ENCODE measurements at regions not wholly inside any gene's neighbourhood (a gene's known extent, or its start where the extent isn't known, plus 50 kb on each side); places are given as distances from the start of the nearest gene placed in this dataset.
"Not testable (repeated sequence)": the region's sequence is repeated elsewhere in the genome, so short reads cannot be mapped to it uniquely, and the experiment has no call there.

DNA sequence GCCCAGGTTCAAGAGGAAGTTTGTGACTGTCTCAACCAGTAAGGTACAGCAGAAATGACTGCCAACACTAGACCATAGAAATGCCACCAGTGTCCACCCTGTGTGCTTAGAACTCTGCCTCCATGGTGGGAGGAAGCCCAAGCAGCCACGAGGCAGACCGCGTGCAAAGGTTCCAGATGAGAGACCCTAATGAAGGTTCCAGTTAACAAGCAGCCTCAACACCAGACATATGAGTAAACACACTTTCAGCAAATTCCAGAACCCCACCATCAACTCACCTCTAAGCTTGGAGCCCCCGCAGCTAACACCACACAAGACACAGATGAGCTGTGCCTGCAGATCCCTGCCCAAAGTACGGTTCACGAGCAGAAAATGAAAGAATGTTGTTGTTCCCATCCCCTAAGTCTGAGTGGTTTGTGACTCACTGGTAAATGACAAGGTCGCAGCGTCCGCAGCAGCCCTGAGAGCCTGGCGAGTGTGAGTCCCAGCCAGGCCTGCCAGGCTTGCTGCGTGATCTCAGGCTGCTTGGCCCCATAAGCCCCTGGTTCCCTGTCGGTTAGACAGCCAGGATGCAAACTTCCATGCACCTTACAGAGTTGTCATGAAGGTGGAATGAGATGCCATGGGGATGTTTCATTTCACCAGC lies 193.7 kb downstream of the C16orf95 start:
- no peak for DNase-seq

DNA sequence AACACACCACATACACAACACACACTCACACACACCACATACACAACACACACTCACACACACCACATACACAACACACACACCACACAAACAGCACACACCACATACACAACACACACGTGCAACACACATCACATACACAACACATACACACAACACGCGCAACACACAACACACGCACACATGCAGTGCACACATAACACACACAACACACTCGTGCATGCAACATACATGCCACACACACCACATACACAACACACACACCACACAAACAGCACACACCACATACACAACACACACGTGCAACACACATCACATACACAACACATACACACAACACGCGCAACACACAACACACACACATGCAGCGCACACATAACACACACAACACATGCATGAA lies 192.8 kb downstream of the C16orf95 start:
- not testable (repeated sequence) for DNase-seq

DNA sequence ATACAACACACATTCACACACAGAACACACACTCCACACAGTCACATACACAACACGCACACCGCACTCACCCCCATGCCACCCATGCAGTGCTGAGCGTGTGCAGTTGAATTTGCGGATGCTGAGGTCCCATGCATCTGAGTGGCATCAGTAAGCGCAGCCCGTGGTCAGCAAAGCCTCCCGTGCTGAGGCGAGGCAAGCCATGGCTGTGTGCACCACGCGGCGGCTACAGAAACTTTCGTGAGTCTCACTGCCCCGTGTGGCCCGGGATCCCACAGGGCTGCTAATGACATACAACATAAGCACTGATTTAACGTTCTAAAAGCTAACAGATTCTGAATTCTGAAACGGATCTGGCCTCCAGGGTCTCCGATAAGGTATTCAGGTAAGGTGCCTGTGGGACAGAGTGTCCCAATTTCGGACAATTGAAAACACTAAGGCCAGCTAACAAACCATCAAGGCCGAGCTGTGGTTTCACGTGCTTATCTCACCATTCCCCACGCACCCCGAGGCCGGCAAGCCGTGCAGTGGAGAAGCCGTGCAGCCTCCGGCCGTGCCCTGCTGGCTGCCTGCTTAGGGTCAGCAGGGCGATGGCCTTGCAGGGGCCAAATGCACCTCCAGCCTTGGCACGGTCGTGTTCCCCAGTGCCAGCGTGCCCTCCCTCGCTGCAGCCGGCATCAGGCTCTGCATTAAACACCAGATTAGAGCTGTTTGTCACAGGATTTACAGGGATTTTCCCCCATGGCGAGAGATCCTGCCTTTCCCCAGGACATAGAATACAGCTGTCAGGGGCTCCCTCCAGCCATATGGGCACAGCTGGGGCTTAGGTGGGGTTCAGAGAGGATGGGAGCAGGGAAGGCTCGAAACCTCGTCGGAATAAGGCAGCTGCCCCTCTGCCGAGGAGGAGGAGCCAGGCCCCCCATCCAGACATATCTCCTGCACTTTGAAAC lies 191.7 kb downstream of the C16orf95 start:
- no peak for DNase-seq

DNA sequence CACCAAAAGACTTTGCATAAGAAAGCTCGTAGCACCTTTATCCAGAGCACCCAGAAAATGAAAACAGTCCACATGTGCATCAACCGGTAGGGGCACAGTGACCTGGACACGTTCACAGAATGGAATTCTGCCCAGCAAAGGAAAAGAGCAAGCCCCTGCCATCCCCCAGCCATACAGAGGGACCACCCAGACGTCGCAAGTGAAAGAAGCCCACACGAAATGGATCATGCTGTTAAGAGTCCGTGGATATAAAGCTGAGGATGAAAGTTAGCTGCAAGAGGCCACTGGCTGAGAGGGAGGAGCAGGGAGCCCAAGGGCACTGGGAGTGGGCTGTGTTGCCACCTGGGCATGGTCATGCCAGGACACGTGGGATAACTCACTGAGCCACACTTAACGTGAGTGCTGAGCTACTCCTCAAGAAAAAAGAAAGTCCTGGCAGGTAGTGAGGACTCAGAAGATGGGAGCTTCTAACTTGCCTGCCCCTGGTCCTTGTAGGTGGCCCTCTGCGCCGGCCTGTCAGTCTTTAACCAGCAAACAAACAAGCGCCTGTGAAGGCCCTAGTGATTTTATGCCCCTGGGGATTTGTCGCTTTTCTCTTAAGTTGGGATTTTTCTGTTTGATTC lies 190.7 kb downstream of the C16orf95 start:
- no peak for DNase-seq

DNA sequence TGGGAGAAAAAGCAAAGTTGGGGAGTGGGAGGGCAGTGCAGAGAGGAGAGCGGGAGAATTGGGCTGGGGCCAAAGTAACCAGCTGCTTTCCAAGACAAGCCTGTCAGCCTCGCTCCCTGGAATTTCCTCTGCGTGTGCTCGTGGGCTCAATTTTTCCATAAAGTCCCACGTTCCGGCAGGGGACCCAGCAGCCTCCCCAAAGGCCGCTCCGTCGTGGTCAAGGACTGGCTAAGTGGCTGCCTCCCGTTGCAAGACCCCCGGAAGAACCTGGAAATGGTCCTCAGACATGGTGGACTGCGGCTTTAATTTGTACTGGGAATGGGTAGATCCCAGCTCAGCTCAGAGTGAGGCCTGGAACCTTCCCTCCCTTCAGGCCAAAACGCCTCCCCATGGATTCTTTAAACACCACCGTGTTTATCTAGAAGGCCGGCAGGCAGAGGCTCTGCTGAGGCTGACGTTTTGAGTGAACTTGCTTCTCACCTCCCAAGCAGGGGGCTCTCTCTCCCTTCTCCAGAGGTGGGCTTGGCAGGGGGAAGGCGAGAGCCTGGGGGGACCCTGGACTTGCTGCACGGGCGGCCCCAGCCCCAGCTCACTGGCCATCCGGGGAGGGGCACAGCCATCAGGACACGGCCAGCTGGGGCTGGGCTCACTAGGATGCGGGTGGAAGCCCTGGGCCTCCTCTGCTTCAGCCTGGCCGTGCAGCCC lies 190.0 kb downstream of the C16orf95 start:
- DNase-seq: peak; percentile 40

DNA sequence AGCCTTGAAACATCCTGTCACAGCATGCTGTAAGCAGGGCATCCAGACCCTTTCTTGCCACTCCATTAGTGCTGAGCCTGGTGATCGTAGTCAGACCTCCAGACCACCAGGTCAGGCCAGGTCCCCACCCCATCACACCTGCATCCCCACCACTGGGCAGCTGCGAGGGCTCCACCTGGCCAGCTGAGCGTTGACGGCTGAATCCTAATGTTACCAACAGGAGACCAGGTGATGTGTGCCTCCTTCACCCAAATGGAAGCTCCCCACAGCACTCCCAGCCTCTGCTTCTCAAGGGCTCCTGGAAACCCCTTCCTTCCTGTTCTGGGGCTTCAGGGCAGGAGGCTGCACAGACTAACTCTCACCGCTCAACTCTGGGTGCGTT lies 189.4 kb downstream of the C16orf95 start:
- DNase-seq: no peak

DNA sequence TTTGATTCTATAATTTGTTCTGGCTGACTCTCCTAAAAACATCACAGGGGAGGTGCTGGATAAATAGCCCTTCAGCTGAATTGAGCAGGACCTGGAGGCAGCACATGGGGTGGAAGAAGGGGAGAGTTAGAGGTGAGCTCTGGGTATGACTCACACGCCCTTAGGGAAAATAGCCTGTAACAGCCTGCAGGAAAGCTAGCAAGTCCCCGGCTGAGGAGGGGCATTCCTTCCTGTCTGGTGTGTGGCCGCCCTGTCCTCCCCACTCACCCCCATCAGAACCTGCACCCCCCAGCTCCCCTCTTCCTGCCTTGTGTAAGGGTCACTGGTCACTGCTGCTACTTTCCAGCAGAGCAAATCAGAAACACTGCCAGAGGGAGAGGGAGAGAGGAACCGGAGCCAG lies 187.4 kb downstream of the C16orf95 start:
- DNase-seq: peak; percentile 50

DNA sequence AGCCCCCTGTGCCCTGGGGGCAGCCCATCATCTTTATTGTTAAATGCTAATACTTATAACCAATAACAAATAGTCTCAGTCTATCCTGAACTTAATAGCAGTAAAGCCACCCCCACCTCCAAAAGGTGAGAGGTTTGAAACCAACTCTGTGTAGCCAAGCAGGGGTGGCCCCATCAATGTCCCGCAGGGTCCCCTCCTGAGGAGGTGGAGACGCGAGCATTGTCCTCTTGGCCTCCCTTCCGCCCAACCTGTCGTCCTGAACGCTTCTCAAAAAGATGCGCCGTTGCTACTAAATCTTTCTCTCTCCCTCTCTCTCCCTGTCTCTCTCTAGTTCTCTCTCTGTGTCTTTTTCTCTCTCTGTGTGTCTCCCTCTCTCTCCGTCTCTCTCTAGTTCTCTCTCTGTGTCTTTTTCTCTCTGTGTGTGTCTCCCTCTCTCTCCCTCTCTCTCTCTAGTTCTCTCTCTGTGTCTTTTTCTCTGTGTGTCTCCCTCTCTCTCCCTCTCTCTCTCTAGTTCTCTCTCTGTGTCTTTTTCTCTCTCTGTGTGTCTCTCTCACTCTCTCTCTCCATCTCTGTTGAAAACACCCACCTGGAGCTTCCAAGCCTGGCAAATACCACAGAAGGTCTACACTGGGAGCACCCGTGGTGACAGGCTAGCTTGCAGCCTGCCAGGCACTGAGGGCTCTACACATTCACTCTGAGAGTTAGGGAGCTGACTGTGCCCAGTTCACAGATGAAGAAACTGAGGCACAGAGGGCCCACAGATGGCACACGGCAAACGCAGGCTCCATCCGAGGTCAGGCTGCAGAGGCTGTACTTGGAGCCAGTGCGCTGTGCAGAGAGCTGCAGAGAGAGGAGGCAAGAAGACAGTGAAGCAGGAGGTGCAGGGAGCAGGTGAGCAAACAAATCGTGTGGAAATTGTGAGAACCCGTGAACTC lies 185.9 kb downstream of the C16orf95 start:
- DNase-seq: no peak

DNA sequence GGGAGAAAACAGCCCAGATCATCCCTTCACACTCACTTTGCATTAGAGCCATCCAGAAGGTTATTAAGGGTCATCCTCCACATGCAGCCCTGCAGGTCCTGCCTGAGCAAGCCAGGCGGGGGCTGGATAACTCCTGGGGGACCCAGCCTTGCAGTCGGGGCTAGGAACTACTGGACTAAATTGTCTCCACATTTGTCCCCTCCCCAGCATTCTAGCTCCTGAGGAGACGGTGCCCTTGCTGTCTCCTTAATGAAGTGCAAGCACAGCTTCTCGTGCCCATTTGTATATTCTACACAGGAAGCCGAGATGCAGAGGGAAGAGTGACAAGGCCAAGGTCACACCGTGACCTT lies 185.2 kb downstream of the C16orf95 start:
- no peak for DNase-seq

DNA sequence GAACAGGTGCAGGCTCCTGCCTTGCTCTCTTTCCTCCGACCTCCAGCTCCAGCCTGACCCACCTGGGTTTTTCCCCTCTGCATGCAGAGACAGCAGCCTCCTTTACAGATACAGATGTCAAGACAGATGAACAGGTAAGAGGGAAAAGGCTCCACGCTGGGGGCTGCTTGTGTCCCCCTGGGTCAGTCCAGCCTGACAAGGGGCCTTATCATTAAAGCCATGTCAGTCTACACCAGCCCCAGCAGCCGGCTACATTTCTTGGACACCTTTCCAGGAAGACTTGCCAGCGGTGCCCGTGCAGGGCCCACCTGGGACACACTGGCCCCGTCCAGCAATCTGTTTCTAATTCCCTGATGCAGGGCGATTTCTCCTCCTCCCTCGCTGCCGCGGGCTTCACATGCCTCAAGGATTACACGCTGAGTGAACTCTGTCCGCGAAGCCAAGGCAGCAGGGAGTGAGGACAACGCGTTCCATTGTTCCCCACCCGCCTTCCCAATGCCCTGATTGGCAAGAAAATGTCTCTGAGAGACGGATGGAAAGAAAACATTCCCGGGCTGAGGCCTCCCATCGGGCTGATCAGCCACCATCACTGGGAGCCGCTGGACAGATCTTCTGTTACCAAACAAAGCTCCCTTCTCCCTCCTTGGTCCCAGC lies 184.7 kb downstream of the C16orf95 start:
- DNase-seq: peak; percentile 83

DNA sequence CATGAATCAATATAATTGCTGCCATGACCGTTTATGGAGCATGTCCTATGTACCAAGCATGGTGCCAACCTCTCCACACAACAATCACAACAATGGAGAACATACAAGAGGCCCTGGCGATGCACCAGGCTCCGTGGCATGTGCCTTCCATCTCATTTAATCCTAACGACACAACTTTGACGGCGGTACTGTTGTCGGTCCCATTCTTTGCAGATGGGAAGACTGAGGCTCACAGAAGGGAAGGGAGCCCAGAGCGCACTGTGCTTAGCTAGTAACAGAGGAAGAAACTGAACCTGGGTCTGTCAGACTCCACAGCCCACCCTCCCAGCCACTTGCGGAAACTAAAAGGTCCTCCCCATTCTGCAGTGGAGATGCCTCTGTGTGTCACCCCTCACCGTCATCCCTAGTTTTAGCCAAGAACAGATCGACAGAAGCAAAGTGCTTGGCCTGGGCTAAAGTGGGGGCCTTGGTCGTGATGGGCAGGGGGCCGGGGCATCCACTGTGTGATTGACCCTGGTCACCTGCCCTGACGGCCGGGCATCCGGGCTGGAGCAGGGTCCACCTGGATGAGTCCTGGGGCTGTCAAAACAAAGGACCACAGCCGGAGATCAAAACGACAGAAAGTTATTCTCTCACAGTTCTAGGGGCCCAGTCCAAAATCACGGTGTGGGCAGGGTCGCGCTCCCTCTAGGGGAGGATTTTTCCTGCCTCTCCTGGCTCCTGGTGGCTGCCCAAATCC lies 183.9 kb downstream of the C16orf95 start:
- no peak for DNase-seq

DNA sequence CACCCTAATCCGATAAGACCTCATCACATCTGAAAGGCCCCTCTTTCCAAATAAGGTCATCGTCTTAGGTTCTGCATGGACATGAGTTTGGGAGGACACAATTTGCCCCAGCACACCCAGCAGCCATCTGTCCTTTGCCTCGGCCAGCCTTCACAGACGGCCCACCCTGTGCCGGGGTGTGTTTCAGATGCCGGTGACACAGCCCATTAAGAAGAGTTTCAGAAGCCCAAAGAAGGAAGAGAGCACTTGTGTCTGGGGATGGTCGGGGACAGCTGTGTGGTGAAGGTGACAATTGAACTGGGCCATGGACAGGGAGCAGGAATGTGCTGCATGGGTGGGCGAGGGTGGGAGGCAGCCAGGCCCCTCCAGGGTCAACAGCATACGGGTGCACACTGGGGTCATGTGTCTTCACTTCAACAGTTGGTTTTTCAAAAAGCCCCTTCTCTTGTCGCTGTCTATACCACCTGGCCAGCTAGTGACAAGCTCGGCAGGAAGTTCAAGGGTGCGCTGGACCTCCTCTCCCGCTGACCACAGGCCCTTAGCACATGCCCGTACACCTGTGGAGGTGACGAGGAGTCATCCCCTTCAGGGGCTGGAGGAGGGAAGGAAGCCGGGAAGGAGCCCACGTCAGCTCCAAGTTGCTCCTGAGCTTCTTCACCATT lies 183.1 kb downstream of the C16orf95 start:
- no peak for DNase-seq

DNA sequence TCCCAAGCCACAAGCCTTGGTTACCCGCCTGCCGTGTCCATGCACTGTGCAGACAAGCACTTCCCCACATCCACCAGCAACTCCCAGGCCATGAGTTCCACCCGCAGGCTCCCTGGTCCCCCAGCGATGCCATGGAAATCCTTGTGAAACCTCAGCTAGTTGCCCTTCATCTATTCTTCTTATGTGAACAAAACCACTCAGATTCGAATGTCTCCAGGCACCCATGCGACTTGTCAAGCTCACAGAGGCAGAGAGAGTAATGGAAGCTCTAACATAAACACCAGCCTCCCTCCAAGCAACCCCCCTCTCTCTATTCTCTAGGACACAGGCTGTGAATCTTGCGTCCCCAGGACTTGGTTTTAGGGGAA lies 182.6 kb downstream of the C16orf95 start:
- DNase-seq: no peak

DNA sequence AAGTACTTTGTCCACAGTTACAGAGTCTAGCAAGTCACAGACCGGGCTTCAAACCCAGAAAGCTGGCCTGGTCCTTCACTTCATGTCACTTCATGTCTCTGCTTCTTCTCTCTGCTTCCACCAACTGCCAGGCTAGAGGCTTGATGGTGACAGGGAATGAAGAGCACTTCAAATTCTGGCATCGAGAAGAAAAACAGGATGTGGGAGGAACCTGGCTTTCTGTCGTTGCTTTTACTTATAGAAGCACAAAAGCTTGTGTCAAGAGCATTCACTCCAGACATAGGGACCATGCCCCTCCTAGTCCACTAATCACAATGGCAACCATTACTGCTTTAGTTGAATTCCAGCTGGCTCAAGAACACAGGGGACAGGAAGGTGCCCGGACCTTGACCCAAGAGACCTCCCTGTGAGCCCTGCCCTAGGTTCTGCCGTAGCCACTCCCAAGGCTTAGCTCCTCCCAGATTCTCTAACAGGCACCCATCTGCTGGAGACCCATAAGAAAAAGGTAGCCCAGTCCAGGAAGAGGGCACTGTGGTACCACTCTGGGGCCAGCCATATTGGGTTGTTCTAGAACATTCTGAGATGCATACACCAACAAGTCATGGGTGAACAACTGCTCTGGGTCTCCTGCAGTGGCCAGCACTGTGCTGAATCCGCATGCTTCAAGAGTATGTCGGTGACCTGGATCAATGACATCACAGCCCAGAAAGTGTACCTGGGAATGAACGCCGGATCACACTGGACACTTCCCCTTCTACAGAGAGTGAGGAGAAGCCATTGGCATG lies 181.8 kb downstream of the C16orf95 start:
- no peak for DNase-seq

DNA sequence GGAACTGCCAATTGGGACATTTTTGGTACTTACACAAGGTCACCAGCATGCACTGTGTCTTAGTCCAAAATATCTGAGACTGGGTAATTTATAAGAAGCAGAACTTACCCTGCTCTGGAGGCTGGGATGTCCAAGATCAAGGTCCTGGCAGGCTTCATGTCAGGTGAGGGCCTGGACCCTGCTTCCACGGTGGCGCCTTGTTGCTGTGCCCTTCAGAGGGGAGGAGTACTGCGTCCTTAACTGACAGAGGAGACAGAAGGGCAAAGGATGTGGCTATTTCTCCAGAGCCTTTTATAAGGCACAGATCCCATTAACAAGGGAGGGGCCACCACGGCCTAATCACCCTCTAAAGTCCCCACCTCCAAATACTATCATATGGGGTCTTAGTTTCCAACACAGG lies 178.9 kb downstream of the C16orf95 start:
- DNase-seq: no peak

DNA sequence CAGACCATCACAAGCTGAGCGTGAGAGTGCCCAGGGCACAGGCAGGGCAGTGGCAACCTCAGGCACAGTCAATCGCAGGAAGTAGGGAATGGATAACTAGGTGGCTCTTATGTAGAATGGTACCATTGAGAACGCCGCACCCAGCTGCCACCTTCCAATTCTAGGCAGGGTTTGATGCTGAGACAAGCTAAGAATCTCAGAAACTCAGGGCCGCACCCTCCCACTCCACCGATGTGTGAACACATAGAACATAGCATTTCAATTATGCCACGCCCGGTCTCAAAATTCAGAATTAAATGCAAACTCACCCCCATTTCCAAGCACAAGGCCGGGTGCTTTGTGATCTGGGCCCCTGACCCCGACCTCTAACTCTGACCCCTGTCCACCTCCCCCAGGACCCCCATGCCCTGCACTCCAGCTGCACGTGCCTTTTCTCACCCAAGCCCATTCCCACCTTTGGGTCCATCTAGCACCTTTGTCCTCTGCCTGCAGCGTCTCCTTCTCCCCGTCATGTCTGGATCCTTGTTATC lies 178.4 kb downstream of the C16orf95 start:
- DNase-seq: no peak

DNA sequence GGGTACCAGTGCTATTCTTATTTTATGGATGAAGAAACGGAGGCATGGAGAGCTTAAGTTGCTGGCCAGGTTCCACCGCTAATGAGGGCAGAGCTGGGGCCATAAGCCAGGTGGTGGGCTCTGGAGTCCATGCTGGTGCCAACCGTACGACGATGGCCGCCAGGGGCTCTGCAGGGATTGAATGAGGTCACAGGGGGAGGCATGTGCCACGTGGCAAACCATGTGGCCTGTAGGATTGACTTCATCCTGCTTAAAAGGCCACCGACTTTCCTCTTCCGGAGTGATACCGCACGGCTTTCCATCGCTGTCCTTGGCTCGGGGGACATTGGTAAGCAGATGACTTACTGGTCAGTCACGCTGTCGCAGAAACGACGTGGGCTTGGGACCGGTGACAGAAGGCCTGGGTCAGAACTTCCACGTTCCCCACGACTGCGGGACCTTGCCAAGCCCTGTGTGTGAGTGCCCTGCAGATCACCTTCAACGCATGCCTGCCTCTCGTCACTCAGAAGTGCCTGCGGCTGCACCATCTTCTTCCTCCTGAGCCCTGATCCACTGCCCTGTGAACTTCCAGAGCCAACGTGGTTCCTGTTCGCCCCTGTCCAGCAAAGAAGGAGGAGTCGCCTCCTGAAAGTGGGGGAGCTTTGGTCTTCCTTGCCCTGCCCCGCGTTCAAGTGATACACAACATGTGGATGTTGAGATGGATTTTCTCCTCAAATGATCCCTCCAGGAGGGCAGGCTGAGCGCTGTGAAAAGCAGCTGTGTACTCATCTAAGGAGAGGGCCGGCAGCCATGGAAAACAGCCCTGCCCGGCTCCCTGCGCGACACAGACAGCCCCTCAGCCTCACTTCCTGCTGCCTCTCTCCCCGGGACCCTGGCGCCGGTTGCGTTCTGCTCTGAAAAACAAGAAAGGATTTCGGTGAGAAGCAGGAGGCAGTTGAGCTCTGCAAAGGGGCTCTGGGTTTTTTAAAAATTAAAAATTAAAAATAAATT lies 176.7 kb downstream of the C16orf95 start:
- DNase-seq: no peak

DNA sequence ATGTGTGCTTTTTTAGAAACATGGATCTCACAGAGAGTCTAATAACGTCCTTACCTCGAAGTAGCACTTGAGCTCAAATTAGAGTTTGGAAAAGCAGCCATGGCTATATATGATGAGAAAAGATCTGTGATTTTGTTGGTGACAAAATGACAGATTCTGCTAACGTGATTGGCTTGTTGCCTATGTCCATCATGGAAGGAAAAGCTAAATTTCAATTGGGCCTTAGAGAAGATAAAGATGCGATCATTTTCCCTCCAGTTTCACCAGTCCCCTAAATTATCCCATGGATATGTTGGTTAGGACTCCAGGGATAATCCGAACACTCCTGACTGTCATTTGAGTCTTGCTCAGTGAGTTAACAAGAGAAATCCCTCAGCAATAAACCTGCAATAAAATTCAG lies 175.8 kb downstream of the C16orf95 start:
- DNase-seq: no peak

Data from fibroblast of upper back skin (primary cell).